CD4-positive, alpha-beta T cell (primary cell): ENCODE measurements at regions not wholly inside any gene's neighbourhood (a gene's known extent, or its start where the extent isn't known, plus 50 kb on each side); places are given as distances from the start of the nearest gene placed in this dataset.

Source experiments
- ATAC-seq: fragments of 200-7000 bp; cut with Tn5 transposase; one replicate; pipeline ENCODE4 v1.10.0; 2022; ENCODE audit warnings: mild to moderate bottlenecking; ENCODE audit not compliant: poor library complexity
- CTCF ChIA-PET: fragments of 350-600 bp; sonication (Branson Sonifier 250); formaldehyde crosslinking; loops from one replicate; lab custom pipeline; 2021; ENCODE audit warnings: antibody characterized with exemption, inconsistent platforms; lab: Charles Lee
- POLR2A ChIA-PET: fragments of 350-600 bp; sonication (Branson Sonifier 250); formaldehyde crosslinking; loops from one replicate; lab custom pipeline; 2021; ENCODE audit warnings: antibody characterized with exemption, inconsistent platforms; lab: Charles Lee
- DNase-seq, 14 experiments: peaks; one replicate each; pipeline ENCODE4 v3.0.0-alpha.2; 2013 to 2020; ENCODE audit warnings: mixed read lengths in 2 of 14
- H3K27ac ChIP-seq, 2 donors: one replicate each; pipeline versions ENCODE4 v1.5.1 to v1.7.0; 2013; ENCODE audit warnings: low read length in 2 of 2, low read depth in 1 of 2, mild to moderate bottlenecking in 1 of 2
- H3K27me3 ChIP-seq, 2 experiments: 1 replicate in 1 of 2; 2 replicates in 1 of 2; pipeline versions ENCODE4 v1.6.1 to v1.7.0; 2013; ENCODE audit warnings: low read length in 2 of 2, control low read depth in 1 of 2, mild to moderate bottlenecking in 1 of 2, moderate library complexity in 1 of 2; ENCODE audit not compliant: insufficient read depth in 2 of 2, control insufficient read depth in 1 of 2
- H3K36me3 ChIP-seq: one replicate; pipeline ENCODE4 v1.6.1; 2013; ENCODE audit warnings: low read length, control low read depth; ENCODE audit not compliant: insufficient read depth
- H3K4me1 ChIP-seq: one replicate; pipeline ENCODE4 v1.6.1; 2013; ENCODE audit warnings: low read length, control low read depth; ENCODE audit not compliant: insufficient read depth
- H3K4me3 ChIP-seq: one replicate; pipeline ENCODE4 v1.5.1; 2013; ENCODE audit warnings: mild to moderate bottlenecking, low read length, moderate library complexity
- H3K9me3 ChIP-seq, 2 experiments: 1 replicate in 1 of 2; 2 replicates in 1 of 2; pipeline versions ENCODE4 v1.6.1 to v1.7.0; 2013; ENCODE audit warnings: low read length in 2 of 2, mild to moderate bottlenecking in 2 of 2, control low read depth in 1 of 2, moderate library complexity in 1 of 2; ENCODE audit not compliant: control insufficient read depth in 1 of 2, insufficient read depth in 1 of 2
- H3K27ac Mint-ChIP-seq: one replicate; pipeline ENCODE4 v1.8.0; 2020; ENCODE audit warnings: mixed read lengths
- H3K27me3 Mint-ChIP-seq: one replicate; pipeline ENCODE4 v1.8.0; 2021; ENCODE audit warnings: mixed read lengths
- H3K36me3 Mint-ChIP-seq: one replicate; pipeline ENCODE4 v1.8.0; 2021; ENCODE audit warnings: low read depth, mixed read lengths
- H3K4me1 Mint-ChIP-seq: one replicate; pipeline ENCODE4 v1.8.0; 2021; ENCODE audit warnings: low read depth, mixed read lengths
- H3K4me3 Mint-ChIP-seq: one replicate; pipeline ENCODE4 v1.8.0; 2020; ENCODE audit warnings: mild to moderate bottlenecking, mixed read lengths
- H3K9me3 Mint-ChIP-seq: one replicate; pipeline ENCODE4 v1.8.0; 2020; ENCODE audit warnings: mixed read lengths
- CTCF ChIP-seq: fragments of 200-600 bp; IDR thresholded peaks from one replicate; pipeline ENCODE4 v1.8.0; 2022; ENCODE audit warnings: antibody characterized with exemption, mild to moderate bottlenecking
- intact Hi-C, 2 experiments: fragments of 100-400 bp; cut with DNase I in 1 of 2; cut with micrococcal nuclease in 1 of 2; formaldehyde crosslinking; loops; one replicate each; pipeline versions ENCODE4 v1.15.1 to v1.9.0; 2023 to 2025; cut with DNase I, micrococcal nuclease

GRCh38 chr1:55374801-55375616 lies 159.8 kb upstream of the USP24 start:
- ChIA-PET CTCF (interaction anchor here (1.1 to 1.5 kb wide), 2 partner anchors 22 to 36 kb away, joined by 3 read pairs; no protein-coding TSS in a partner anchor), POLR2A (no interaction called here)
- Histone ChIP-seq H3K27me3 (no peaks in the 10 kb centered on the region), H3K4me1 (peaks cover 4% of the 10 kb centered on the region), H3K27ac (no peak overlapping the region), H3K36me3 (no peaks in the 10 kb centered on the region), H3K9me3 (no peaks in the 10 kb centered on the region), H3K4me3 (no peak overlapping the region)
- ATAC-seq (no peak), DNase-seq (no peak)
- H3K4me3 Mint-ChIP-seq, result no peak overlapping the region
- H3K27ac Mint-ChIP-seq, result no peak overlapping the region
- no peaks in the 10 kb centered on the region for H3K9me3 Mint-ChIP-seq
- intact Hi-C loops, result no loop called here
- H3K27me3 Mint-ChIP-seq, result peaks cover 4% of the 10 kb centered on the region
- no peak for TF ChIP-seq CTCF
- H3K4me1 Mint-ChIP-seq, result peaks cover 6% of the 10 kb centered on the region
- H3K36me3 Mint-ChIP-seq, result no peaks in the 10 kb centered on the region

- Mint-ChIP-seq H3K9me3 (no peaks in the 10 kb centered on the region), H3K27me3 (peaks cover 5% of the 10 kb centered on the region), H3K4me1 (peaks cover 5% of the 10 kb centered on the region), H3K36me3 (no peaks in the 10 kb centered on the region), H3K27ac (no peak overlapping the region), H3K4me3 (no peak overlapping the region)
- H3K4me1 ChIP-seq, result peaks cover 4% of the 10 kb centered on the region
- no peak for ATAC-seq
- no peak for TF ChIP-seq CTCF
- no peak overlapping the region for H3K27ac ChIP-seq
- CTCF ChIA-PET, result no interaction called here
- no peaks in the 10 kb centered on the region for H3K36me3 ChIP-seq
- intact Hi-C loops, result no loop called here
- no peak for DNase-seq
- H3K27me3 ChIP-seq, result peaks cover 0 to 2% of the 10 kb centered on the region in 2 experiments
- no peak overlapping the region for H3K4me3 ChIP-seq
- POLR2A ChIA-PET, result no interaction called here
- no peaks in the 10 kb centered on the region for H3K9me3 ChIP-seq
Measured at GRCh38 chr1:55374216-55374615, 159.1 kb upstream of the USP24 start.

GRCh38 chr1:55369474-55369873 lies 154.3 kb upstream of the USP24 start:
- Histone ChIP-seq H3K4me3 (no peak overlapping the region), H3K4me1 (no peaks in the 10 kb centered on the region), H3K36me3 (no peaks in the 10 kb centered on the region), H3K27me3 (peaks cover 0 to 2% of the 10 kb centered on the region in 2 experiments), H3K9me3 (peaks cover 0 to 5% of the 10 kb centered on the region in 2 experiments), H3K27ac (no peak overlapping the region)
- POLR2A ChIA-PET, result no interaction called here
- TF ChIP-seq CTCF, result no peak
- H3K4me1 Mint-ChIP-seq, result no peaks in the 10 kb centered on the region
- peaks cover 5% of the 10 kb centered on the region for H3K27me3 Mint-ChIP-seq
- CTCF ChIA-PET, result no interaction called here
- no peaks in the 10 kb centered on the region for H3K9me3 Mint-ChIP-seq
- no peak for ATAC-seq
- no peak for DNase-seq
- H3K27ac Mint-ChIP-seq, result no peak overlapping the region
- H3K4me3 Mint-ChIP-seq, result no peak overlapping the region
- intact Hi-C loops, result no loop called here
- H3K36me3 Mint-ChIP-seq, result no peaks in the 10 kb centered on the region
